HG03060 (cell line): ENCODE measurements at regions not wholly inside any gene's neighbourhood (a gene's known extent, or its start where the extent isn't known, plus 50 kb on each side); places are given as distances from the start of the nearest gene placed in this dataset.
A peak's percentile ranks its signal among the peaks of the same experiment; 100 is the strongest.

Experiments
- ATAC-seq: cut with Tn5 transposase; IDR thresholded peaks from one replicate; pipeline ENCODE4 v1.9.1; 2021; ENCODE audit warnings: low read depth, moderate number of reproducible peaks; ENCODE audit not compliant: unreplicated experiment

GRCh38 chr2:198316852-198317396, 512.5 kb downstream of the PLCL1 start:
- no peak for ATAC-seq

GRCh38 chr2:198315791-198316630, 511.6 kb downstream of the PLCL1 start:
- ATAC-seq: no peak

- peak; percentile 57 for ATAC-seq
Observed at GRCh38 chr2:198314559-198315153, 510.3 kb downstream of the PLCL1 start.

GRCh38 chr2:198312596-198313483, 508.4 kb downstream of the PLCL1 start:
- no peak for ATAC-seq

GRCh38 chr2:198311020-198311419, 506.6 kb downstream of the PLCL1 start:
- no peak for ATAC-seq

GRCh38 chr2:198309673-198310280, 505.4 kb downstream of the PLCL1 start:
- no peak for ATAC-seq

GRCh38 chr2:198309081-198309480, 504.7 kb downstream of the PLCL1 start:
- ATAC-seq: no peak

- ATAC-seq: no peak
Observed at GRCh38 chr2:198308368-198308767, 504.0 kb downstream of the PLCL1 start.

GRCh38 chr2:198307093-198307492, 502.7 kb downstream of the PLCL1 start:
- no peak for ATAC-seq

- ATAC-seq: no peak
Observed at GRCh38 chr2:198304859-198305258, 500.5 kb downstream of the PLCL1 start.

- no peak for ATAC-seq
Observed at GRCh38 chr2:198297350-198297749, 493.0 kb downstream of the PLCL1 start.

- peak; percentile 64 for ATAC-seq
Observed at GRCh38 chr2:198296665-198297308, 492.4 kb downstream of the PLCL1 start.

- ATAC-seq: no peak
Observed at GRCh38 chr2:198293281-198293680, 488.9 kb downstream of the PLCL1 start.

- no peak for ATAC-seq
Observed at GRCh38 chr2:198289811-198290210, 485.4 kb downstream of the PLCL1 start.

GRCh38 chr2:198287706-198288105, 483.3 kb downstream of the PLCL1 start:
- ATAC-seq: no peak

GRCh38 chr2:198285216-198285615, 480.8 kb downstream of the PLCL1 start:
- no peak for ATAC-seq

- no peak for ATAC-seq
Observed at GRCh38 chr2:198283146-198283545, 478.8 kb downstream of the PLCL1 start.

- no peak for ATAC-seq
Observed at GRCh38 chr2:198282061-198282460, 477.7 kb downstream of the PLCL1 start.

- ATAC-seq: no peak
Observed at GRCh38 chr2:198280145-198280544, 475.8 kb downstream of the PLCL1 start.

GRCh38 chr2:198279026-198279425, 474.6 kb downstream of the PLCL1 start:
- no peak for ATAC-seq
